Tongue (tissue), 1 donor: ENCODE measurements at regions not wholly inside any gene's neighbourhood (a gene's known extent, or its start where the extent isn't known, plus 50 kb on each side); places are given as distances from the start of the nearest gene placed in this dataset.

Experiments
- DNase-seq: peaks from one replicate; pipeline ENCODE4 v3.0.0-alpha.2; 2015

DNA sequence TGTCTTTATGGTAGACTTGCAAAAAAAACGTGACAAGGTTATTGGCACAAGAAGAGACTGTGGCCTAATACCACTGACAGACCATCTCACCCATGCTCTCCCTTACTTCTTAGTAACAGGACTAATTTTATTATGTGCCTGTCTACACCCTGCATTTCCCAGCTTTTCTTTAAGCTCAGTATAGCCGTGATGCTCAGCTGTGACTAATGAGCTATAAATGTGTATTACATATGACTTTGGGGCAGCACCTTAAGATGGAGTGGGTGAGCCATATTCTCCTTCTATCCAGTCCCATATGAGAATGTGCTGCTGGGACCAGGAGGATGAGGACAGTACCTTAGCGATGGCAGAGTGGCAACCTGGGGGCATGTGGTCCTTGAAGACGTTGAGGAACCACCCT is 293.5 kb downstream of the RNF144A start:
- DNase-seq: no peak

DNA sequence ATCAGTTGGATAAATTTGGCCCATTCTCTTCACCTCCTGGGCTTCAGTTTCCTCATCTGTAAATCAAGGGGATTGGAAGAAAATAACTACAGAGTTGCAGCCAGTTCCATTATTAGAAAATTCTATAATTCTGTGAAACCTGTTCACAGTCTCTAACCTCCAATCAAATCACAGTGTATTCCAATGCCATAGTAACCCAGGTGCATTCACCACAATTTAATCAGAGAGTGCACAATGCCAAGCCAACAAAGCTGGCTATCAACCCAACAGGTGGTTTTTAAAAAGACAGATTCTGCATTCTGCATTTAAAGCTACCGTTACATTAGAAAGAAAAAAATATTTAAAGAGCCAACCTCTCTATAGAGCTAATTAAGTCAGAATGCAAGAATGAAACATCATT is 308.6 kb downstream of the RNF144A start:
- DNase-seq: no peak

DNA sequence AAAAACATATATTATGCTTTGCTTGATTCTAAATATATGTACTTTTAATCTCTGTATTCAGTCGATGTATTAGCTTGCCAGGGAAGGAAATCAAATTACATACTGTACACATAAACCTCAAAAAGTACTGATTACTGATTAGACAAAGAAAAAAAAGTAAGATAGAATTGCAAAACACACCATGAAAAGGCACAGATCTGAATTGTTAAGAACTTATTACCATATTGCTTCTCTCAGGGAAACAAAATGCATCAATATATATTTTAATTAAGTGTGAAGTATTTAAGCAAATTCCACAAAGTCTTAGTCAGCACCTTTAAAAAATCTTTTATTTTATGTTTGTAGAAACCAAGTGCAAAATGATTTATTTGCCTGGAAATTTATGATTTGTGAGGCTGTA is 309.3 kb downstream of the RNF144A start:
- DNase-seq: no peak

DNA sequence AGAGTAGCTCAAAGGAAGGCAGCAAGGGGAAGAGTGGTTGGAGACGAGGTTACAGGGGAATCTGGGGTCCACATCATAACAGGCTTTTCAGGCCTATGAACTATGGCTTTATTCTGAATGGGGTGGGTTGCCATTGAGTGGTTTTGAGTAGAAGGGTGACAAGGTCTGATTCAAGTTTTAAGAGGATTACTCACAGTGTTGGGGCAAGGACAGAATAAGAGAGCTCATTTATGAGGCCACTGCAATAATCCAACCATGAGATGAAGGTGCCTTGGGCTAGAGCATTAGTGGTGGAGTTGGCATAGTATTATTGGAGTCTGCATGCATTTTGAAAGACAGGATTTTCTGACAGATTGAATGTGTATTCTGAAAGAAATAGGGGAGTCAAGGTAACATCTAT is 315.9 kb downstream of the RNF144A start:
- no peak for DNase-seq

DNA sequence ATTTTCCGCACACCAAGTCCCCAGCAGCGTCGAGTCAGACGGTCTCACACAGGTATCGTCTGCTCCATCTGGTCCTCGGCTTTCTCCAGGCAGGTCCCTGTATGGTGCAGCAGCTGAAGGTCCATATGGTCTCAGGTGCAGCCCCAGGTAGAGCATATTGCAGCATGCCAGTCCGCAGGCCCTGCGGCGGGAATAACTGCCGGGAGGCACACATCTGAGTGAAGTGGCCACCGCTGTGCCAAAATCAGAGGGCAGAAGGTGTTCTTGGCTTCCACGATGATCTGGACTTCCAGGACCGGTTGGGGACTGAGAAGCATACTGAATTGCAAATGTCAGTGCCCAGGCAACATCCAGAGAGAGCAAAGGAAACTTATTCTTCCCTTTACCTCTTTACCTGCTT is 320.3 kb downstream of the RNF144A start:
- DNase-seq: no peak

DNA sequence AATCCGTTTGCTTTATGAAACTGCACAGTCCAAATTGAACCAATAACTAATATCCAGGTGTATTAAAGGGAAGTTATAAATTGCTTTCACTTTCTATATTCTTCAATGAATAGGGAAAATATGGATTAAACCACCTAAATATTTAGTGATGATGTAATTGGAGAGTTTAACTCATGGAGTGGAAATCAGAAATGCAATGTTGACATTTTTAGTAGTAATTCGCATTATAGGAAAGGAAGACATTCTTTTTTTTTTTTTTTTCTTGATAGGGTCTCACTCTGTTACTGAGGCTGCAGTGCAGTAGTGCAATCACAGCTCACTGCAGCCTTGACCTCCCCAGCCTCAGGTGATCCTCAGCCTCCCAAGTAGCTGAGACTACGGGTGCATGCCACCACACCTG is 321.9 kb downstream of the RNF144A start:
- DNase-seq: no peak

DNA sequence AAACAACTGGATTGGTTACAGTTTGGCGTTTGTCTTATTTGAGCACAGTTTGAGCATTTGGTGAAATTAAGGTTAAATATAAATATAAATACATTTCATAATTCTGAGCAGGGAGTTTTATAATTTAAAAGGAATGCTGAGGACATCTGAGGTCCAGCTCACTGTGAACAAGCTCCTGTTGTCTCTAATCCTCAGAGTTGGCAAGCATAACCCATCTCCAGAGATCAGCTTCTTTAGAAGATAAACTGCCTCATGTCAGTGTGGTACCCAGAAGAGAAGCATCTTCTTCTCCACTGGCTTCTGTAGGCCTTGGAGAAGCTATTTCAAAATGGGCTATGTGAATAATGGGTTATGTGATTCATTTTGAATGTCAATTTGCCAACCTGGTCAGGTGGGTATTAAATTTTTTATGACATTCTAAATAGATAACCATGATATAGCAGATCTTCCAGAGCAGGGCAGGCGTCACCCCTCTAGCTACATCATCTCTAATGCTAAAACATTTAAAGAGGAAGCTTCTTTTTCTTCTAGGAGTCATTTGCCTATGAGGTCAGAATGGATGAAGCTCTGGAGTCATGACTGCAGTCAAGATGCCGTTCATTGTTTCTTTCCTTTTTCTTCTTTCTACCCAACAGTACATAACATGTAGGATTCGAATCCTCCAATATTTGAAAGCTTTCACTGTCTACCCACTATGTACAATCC is 324.0 kb downstream of the RNF144A start:
- DNase-seq: no peak

DNA sequence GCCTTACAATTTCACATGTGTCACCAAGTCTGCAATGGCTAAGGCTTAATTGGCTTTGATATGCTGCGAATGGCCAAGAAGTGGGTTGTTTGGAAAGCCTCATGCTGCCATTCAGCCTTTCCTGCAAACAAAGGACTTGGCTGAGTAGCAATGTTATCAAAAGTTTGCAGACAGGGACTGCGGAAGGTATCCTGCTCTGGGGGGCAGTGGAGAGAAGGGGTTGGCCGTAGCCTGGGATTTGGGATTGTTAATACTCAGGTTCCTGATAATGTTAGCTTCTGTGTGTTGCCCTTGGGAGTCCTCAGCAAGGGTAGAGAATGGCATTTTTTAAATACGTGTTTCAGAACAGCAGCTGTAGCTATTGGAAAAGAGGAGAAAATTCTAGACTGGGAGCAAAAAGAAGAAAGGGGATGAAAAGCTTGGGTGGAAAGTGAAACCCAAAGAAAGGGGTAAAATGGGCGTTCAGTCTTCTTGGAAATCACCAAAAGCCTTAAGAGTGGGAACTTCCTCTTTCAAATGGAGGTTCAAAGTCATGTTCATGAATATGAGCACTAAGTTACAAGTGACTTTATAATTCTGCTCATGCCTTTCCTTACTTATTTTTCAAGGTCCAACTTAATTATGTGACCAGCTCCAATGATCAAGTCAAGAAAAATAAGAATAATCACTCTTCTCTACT is 325.1 kb downstream of the RNF144A start:
- no peak for DNase-seq

DNA sequence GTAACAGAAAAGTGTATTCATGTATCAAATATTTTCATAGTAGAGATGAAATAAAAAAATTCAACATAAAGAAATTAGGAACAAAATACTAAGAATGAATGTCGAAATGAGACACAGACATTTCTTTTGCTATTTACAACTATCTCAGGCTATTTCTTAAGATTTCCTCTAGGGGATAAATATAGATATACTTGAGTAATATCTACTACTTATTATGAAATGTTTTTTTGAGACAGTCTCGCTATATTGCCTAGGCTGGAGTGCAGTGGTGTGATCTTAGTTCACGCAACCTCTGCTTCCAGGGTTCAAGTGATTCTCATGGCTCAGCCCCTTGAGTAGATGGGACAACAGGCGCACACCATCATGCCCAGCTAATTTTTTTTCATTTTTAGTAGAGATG is 326.1 kb downstream of the RNF144A start:
- no peak for DNase-seq

DNA sequence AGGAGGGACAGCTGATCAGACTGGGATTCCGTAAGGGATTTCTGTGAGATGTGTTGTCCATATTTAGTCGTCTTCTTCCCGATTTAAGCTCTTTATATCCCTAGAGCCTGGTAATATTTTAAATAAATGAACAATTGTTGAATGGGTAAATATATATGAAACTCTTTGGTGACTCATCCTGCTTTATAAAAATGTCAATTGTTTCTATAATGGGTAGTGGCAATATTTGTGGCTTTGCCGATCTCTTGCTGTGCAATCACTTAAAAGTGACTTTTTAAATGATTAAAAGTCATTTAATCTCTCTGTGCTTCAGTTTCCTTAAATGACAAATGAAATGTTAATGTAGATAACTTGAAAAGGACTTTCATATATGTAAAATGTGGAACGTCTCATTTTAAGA is 339.2 kb downstream of the RNF144A start:
- no peak for DNase-seq

DNA sequence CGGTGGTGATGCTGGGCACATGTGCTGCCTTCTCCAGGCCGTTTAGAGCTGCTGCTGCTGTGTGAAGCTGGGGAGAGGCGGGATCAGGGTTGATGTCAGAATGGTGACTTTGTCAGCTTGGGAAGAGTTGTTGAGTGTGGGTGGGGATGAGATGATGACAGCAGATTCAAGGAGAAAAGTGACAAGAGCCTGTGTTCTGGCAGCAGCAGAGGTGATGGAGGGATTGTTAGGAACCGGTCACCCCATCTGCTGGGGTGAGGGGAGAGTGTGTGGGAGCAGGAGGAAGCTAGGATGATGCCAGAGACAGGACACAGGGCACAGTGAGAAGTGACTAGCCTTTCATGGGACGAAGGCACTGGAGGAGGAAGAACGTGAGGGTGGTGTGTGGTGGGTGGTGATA is 345.5 kb downstream of the RNF144A start:
- no peak for DNase-seq

DNA sequence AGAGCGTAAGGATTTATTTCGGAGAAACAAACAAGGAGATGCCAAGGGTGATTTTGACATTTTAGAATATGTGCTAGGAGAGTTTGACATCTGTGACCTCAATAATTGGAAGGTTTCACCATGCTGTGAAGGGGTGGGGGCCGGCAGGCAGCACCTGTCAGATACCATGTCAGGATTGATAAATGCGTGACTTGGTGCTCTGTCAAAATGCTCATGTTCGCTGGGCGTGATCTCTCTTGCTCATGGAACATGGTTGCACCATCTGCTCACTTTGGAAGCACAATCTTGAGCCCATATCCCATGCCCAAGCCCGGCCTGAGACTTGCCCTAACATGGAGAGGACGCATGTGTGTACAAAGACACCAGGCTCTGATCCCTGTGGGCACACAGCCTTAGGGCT is 347.6 kb downstream of the RNF144A start:
- no peak for DNase-seq

DNA sequence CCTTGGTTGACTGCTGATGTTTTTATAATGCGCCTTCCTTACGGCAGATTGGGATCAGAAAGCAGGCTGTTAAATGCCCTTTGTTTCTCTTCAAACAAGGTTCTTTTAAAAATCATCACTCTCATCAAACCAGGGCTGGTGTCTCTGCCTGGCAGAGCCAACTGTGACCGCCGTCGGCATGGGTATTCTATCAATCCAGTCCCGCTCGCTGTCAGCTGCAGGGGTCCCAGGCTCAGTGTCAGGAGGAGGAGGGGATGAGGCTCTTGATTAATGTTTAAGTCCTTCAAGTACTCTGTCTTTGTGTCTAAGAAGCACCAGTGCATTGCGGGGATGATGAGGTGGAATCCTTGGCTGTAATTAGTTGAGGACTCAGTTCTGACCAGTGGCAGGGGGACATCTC is 348.1 kb downstream of the RNF144A start:
- DNase-seq: no peak

DNA sequence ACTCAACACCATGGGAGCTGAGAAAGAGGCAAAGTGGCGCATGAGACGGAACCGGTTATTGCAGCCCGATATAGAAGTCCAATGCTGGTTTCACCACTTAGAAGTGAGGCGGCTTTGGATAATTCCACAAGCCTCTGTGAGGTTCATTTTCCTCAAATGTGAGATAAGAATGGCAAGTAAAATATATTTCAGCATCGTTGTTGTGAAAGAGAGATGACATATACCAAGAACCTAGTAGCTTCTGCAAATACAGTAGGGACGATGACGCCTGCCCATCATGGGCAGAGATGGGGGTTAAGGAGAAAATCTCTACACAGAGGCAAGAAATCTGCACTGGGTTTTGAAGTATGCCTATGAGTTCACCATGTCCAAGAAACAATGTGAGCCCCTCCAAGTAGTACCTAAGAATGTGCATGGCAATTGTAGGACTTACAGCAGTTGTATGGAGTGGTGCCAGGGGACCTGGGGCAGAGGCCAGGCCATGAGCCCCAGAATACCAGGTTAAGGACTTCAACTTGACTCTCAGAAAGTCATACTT is 352.0 kb downstream of the RNF144A start:
- no peak for DNase-seq

DNA sequence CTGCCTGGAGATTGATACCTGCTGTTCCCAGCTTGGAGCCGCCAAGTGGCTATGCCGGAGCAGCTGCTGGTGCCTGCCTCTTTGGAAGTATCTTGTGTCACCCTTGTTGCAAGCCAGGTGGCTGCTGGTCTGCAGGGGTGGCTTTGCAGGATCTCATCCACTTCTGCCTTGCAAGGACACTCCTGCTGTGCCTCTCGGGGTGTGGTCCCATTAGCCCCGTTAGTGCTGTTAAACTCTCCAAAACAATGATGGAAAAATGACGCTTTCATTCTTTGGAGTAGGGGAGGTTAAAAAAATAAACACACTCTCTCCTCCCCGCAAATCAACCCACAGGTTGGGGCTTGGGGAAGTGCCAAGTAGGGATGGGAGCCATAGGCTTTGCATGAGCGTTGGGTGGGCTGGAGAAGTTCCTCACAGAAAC is 352.8 kb downstream of the RNF144A start:
- DNase-seq: peak; percentile 74

DNA sequence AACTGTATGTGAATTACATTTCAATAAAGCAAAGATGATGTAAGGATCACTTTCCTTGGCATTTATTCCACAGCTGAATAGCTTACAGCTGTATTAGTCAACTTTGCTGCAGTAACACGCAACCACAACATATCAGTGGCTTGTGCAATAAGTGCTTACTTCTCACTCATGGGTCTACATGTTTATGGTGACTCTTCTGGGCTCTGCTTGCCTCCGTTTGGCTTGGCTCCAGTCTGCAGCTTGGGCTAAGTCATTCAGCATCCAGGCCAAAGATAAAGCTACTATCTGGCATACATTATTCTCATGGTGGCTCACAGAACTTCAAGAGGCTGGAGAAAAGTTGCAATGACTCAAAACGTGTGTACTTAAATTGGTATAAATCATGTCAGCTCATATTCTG is 355.0 kb downstream of the RNF144A start:
- DNase-seq: no peak

DNA sequence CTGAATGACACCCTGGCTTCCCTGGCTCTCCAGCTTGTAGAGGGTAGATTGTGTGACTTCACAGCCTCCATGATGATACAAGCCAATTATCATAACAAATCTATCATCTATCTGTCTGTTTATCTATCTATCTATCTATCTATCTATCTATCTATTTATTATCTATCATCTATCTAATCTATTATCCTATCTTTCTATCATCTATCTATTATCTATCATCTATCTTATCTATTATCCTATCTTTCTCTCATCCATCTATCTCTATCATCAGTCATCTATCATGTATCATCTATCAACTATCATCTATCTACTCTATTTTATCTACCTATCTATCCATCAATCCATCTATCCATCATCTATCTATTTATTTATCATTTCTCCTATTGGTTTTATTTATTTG is 361.8 kb downstream of the RNF144A start:
- no peak for DNase-seq

DNA sequence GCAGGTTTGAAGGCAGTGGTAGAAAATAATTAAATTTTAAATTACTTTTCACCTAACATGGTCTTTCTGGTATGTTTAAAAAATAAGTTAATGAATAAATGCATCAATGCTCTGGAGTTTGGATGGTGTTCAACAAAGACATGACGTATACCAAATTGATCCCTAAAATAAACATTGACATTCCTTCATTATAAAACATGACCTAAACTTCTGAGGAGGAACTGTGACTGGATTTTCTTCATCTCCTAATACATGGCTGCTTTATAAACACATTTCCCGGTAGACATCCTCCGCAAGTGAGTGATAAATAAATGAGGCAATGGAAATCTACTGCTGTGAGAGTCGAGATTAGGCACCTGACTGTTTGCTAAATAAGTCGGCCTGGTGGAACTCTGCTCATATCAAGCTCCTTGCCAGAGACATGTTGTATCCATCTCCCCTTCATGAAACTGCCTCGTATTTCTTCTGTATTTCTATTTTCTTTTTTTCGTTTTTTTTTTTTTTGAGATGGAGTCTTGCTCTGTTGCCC is 362.3 kb downstream of the RNF144A start:
- no peak for DNase-seq

DNA sequence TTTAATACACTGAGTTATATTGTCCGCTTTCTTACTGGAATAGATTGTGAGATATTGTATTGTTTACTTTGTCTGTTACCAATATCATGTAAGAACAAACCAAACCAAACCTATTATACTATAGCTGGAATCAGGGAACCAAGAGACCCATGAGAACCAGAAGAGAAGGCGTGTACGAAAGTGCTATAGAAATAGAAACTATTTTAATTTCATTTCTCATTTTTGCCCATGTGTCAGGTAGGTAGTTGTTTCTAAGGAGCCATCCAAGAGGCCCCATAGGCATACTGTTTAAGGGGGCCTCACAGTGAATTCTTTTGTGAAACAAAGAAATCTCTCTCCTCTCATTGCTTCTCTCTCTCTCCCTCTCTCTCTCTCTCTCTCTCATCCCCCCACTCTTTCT is 363.6 kb downstream of the RNF144A start:
- no peak for DNase-seq

DNA sequence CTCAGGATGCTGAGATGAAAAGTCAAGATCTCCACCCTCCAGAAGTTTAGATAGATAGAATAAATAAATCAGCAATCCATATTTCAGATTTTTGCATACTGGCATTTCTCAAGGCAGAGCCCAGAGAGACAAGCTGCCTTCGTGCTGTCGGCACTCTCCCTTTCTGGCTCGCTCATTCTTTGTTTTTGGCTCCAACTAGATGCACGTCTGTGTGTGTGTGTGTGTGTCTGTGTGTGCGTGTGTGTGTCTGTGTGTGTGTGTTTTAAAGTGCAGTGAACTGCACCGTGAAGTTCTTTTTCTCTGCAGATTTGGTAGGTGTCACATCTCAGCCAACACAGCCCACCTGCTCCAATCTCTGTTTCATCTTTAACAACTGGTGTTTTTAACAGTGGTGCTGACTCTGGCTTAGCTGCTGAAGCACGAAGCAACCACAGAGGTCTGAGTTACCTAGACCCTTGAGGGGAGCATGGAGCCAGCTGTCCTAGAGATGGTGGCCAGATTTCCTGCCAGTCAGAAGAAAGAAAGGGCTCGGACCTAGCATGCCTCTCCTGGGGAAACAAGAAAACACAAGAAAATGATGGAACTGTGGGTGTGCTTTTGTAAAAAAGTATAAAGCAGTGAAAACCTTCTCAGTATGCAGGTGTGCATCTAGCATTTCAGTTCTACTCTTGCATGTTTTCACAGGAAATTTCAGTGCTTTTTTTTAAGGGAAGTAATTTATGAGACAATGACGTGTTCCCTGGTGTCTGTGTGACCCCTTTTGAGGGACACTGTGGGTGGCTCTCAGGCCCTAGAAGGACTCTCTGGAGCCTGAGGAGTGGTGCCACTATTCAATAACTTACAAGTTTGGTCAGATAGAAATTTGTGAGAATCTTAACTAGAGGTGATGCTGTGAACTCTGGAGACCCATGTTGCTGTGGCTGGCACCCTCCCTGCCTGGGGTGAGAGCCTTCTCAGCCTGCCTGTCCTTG is 364.3 kb downstream of the RNF144A start:
- DNase-seq: peak; percentile 60

DNA sequence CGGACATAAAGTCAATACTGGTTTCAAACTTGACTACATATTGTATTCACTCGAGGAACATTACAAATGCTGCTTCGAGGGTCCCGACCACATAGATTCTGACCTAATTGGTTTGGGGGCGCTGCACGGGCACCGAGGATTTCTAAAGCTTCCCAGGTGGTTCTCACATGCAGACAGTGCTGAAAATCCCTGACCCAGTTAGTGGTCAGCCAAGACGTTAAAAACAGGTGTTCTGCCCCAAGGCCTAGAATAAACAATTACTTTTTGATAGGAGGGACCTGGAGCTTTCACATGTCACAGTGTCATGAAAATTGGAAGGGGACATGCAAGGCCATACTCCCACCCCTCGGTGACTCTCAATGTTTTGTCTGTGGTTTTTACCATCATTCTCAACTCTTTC is 368.9 kb downstream of the RNF144A start:
- DNase-seq: no peak

DNA sequence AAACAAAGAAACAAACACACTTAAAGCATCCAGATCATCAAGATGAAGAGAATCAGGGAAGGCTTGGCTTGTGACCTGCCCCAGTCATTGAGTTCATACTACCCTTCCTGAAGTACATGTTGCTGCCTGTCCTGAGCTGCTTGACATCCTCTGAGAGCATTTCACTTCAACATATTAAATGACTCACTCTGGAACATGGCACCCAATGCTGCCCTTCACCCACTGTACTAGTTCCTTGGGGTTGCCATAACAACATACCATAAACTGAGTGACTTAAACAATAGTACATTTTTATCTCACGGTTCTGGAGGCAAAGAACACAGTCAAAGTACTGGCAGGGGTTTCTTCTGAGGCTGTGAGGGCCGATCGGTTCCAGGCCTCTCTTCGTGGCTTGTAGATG is 371.3 kb downstream of the RNF144A start:
- DNase-seq: no peak

DNA sequence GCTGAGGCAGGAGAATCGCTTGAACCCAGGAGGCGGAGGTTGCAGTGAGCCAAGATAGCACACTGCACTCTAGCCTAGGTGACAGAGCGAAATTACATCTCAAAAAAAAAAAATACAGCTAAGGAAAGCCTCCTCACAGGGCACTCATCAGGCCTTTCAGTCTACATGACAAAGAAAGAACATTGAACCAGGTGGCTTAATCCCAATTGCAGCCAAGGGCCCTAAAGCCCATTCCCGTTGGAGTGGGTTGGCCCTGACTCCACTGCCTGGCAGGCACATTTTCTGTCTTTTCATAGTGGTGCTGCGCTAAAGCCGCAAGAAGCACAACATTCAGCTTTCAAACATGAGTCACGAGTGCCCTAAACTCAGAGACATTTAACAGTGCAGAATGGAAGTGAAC is 372.5 kb downstream of the RNF144A start:
- no peak for DNase-seq
